Esophagus squamous epithelium (tissue), 5 donors: ENCODE measurements at regions not wholly inside any gene's neighbourhood (a gene's known extent, or its start where the extent isn't known, plus 50 kb on each side); places are given as distances from the start of the nearest gene placed in this dataset.

ENCODE experiments used
- DNase-seq: peaks from one replicate; lab custom pipeline; 2025; lab: John Stamatoyannopoulos, UW
- H3K27ac ChIP-seq, 4 donors: fragments of 200-600 bp; sonication (generic); one replicate each; pipeline ENCODE4 v1.5.1; 2016 to 2019; ENCODE audit warnings: mild to moderate bottlenecking in 1 of 4
- H3K27me3 ChIP-seq, 4 donors: fragments of 200-600 bp; sonication (generic); 1 replicate in 3 of 4; 2 replicates in 1 of 4; pipeline versions ENCODE4 v1.5.1 to v1.6.0; 2017 to 2021; ENCODE audit warnings: antibody characterized with exemption in 1 of 4
- H3K36me3 ChIP-seq, 3 donors: fragments of 200-600 bp; sonication (generic); one replicate each; pipeline ENCODE4 v1.5.1; 2016 to 2019
- H3K4me1 ChIP-seq, 3 donors: fragments of 200-600 bp; sonication (generic); one replicate each; pipeline ENCODE4 v1.5.1; 2017 to 2019
- H3K4me3 ChIP-seq, 4 donors: fragments of 200-600 bp; sonication (generic); 1 replicate in 3 of 4; 2 replicates in 1 of 4; pipeline ENCODE4 v1.5.1; 2016 to 2019; ENCODE audit warnings: mild to moderate bottlenecking in 2 of 4, moderate library complexity in 1 of 4
- H3K9me3 ChIP-seq, 3 donors: fragments of 200-600 bp; sonication (generic); one replicate each; pipeline ENCODE4 v1.5.1; 2016 to 2019
- POLR2A ChIP-seq, 4 donors: fragments of 450-650 bp; IDR thresholded peaks; one replicate each; pipeline ENCODE4 v1.6.1; 2017; ENCODE audit warnings: antibody characterized with exemption in 4 of 4, mild to moderate bottlenecking in 4 of 4, moderate library complexity in 3 of 4
- WGBS, 2 donors: methylation state at CpG; one replicate each; pipeline ENCODE4 v1.1.5; 2018; 5-methylcytosine and 5-hydroxymethylcytosine counted together
- intact Hi-C: fragments of 100-400 bp; cut with DNase I; formaldehyde crosslinking; loops from one replicate; pipeline ENCODE4 v1.15.0; 2022
- TF ChIP-seq, protein P1 (sequence below), 6 experiments: fragments of 450-650 bp in 4 of 6; fragments of 200-600 bp in 2 of 6; sonication (generic) in 2 of 6; IDR thresholded peaks; one replicate each; pipeline ENCODE4 v1.5.1; 2016 to 2019; ENCODE audit warnings: antibody characterized with exemption in 6 of 6, mild to moderate bottlenecking in 4 of 6, moderate library complexity in 4 of 6
- donor health status: DM: yes; HTN: yes; CAD: no.

DNA sequence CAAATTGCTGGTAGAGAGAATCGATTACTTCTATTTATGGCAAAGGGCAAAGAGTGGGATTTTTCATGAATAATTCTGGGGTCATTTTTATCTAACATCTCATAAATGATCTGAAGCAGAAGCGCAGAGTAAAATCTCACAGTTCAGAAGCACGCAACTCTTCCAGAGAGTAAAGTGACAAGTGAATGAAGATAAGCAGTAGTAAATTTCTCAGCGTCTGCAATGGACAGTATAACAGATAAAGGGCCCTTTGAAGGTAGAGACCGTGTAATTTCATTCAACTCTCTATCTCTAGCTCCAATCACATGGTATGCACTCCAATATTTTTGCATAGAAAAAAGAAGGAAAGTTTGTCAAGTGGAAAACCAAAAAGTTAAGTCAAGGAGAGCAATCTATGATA lies 521.1 kb upstream of the NECTIN3 start:
- Histone ChIP-seq H3K36me3 (no peaks in the 10 kb centered on the region), H3K4me1 (no peaks in the 10 kb centered on the region), H3K27ac (no peak overlapping the region), H3K4me3 (no peak overlapping the region), H3K9me3 (no peaks in the 10 kb centered on the region), H3K27me3 (no peaks in the 10 kb centered on the region)
- 57 to 64% methylated on average over 5 of the region's 5 CpGs for WGBS, 2 donors
- no peak for DNase-seq
- TF ChIP-seq, protein P1, sequence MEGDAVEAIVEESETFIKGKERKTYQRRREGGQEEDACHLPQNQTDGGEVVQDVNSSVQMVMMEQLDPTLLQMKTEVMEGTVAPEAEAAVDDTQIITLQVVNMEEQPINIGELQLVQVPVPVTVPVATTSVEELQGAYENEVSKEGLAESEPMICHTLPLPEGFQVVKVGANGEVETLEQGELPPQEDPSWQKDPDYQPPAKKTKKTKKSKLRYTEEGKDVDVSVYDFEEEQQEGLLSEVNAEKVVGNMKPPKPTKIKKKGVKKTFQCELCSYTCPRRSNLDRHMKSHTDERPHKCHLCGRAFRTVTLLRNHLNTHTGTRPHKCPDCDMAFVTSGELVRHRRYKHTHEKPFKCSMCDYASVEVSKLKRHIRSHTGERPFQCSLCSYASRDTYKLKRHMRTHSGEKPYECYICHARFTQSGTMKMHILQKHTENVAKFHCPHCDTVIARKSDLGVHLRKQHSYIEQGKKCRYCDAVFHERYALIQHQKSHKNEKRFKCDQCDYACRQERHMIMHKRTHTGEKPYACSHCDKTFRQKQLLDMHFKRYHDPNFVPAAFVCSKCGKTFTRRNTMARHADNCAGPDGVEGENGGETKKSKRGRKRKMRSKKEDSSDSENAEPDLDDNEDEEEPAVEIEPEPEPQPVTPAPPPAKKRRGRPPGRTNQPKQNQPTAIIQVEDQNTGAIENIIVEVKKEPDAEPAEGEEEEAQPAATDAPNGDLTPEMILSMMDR (IDR thresholded peaks at IDR 0.05): no peak
- no peak for TF ChIP-seq POLR2A (IDR thresholded peaks at IDR 0.05)
- intact Hi-C loops: no loop called here

DNA sequence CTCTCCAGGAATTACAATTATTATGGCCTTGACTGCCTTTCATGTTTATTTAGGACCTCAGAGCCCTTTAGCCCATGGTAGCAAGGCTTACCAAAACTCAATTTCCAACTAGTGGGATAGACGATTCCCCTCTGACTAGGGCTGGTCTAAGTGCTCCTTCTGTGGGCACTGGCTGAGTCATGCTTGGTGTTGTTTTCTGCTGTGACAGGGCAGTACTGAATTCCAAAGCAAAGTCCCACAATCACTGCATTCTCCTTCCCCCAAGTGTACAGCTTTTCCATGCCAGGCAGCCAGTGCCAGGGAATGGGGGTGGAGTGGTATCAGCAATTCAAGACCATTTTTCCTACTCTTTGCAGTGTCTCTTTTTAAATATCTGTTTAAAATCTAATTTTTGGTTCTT lies 509.0 kb upstream of the NECTIN3 start:
- Histone ChIP-seq H3K36me3 (no peaks in the 10 kb centered on the region), H3K27me3 (no peaks in the 10 kb centered on the region), H3K4me3 (no peak overlapping the region), H3K9me3 (peaks cover 0 to 1% (median 0%) of the 10 kb centered on the region in 3 donors), H3K27ac (no peak overlapping the region), H3K4me1 (no peaks in the 10 kb centered on the region)
- intact Hi-C loops: no loop called here
- DNase-seq: no peak
- WGBS, 2 donors: 14 to 100% methylated on average over 1 of the region's 1 CpG
- no peak for TF ChIP-seq POLR2A (IDR thresholded peaks at IDR 0.05)
- TF ChIP-seq, protein P1 (IDR thresholded peaks at IDR 0.05): no peak

DNA sequence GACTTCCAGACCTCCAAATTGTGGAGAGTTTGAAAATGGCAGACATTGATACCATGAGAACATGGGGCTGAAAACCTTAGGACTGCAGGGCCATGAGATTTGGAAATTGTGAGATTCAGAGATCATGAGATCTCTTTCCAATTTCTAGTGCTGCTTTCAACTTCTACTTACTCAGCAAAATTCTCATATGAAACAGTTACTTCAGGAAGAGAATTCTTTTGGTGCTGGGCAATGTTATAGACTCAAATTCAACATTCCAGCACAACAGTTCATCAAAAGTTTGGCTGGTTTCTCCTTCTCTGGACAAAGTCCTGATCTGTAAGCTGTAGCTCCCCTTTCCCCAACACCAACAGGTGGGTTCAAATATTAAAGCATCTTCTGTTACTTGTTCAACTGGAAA lies 506.9 kb upstream of the NECTIN3 start:
- Histone ChIP-seq H3K4me3 (no peak overlapping the region), H3K27ac (no peak overlapping the region), H3K9me3 (no peaks in the 10 kb centered on the region), H3K27me3 (no peaks in the 10 kb centered on the region), H3K4me1 (no peaks in the 10 kb centered on the region), H3K36me3 (no peaks in the 10 kb centered on the region)
- TF ChIP-seq POLR2A (IDR thresholded peaks at IDR 0.05): no peak
- TF ChIP-seq, protein P1 (IDR thresholded peaks at IDR 0.05): no peak
- intact Hi-C loops: no loop called here
- DNase-seq: no peak

DNA sequence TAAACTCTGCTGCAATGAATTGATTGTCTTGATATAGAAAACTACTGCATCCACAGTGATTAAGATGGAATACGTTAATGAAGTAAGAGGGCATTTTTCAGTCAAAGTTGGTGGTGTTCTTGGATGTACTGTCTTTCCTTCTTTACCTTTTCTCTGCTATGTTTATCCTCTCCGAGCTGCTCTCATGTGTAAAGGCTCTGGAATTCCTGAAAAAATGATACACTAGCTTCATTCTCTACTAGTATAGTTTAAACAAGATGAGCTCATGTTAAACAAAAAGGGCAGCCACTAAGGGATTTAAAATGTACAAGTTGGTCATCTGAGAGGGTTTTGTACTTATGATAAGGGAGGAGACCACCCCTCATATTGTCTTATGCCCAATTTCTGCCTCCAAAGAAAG lies 504.6 kb upstream of the NECTIN3 start:
- 26 to 68% methylated on average over 2 of the region's 2 CpGs for WGBS, 2 donors
- TF ChIP-seq, protein P1 (IDR thresholded peaks at IDR 0.05): no peak
- no peak for TF ChIP-seq POLR2A (IDR thresholded peaks at IDR 0.05)
- no peak overlapping the region for H3K27ac ChIP-seq
- H3K9me3 ChIP-seq: no peaks in the 10 kb centered on the region
- no peak for DNase-seq
- no peak overlapping the region for H3K4me3 ChIP-seq
- H3K36me3 ChIP-seq: no peaks in the 10 kb centered on the region
- H3K4me1 ChIP-seq: no peaks in the 10 kb centered on the region
- intact Hi-C loops: no loop called here
- H3K27me3 ChIP-seq: no peaks in the 10 kb centered on the region

DNA sequence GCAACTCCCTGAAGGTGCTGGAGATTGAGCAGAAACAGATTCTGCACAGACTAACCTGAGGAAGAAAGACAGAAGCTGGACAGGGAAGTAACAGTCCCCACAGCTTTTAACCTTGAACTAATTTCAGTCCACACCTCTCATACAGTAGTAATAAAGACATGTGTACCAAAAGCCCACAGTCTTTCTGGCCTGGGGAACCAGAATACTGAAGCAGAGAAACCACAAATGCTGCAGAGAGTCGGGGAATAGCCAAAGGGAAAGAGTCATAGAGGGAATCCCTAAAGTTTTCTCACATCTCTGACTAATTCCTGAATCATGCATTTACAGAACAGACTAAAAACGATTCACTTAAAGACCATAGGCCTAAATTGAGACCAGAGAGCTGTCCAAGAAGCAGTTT lies 503.4 kb upstream of the NECTIN3 start:
- no peaks in the 10 kb centered on the region for H3K4me1 ChIP-seq
- no peaks in the 10 kb centered on the region for H3K36me3 ChIP-seq
- no peaks in the 10 kb centered on the region for H3K27me3 ChIP-seq
- H3K27ac ChIP-seq: no peak overlapping the region
- TF ChIP-seq, protein P1 (IDR thresholded peaks at IDR 0.05): no peak
- no peak for TF ChIP-seq POLR2A (IDR thresholded peaks at IDR 0.05)
- no peaks in the 10 kb centered on the region for H3K9me3 ChIP-seq
- intact Hi-C loops: no loop called here
- WGBS, 2 donors: 14 to 20% methylated on average over 2 of the region's 2 CpGs
- no peak for DNase-seq
- H3K4me3 ChIP-seq: no peak overlapping the region
